H9 (cell line): ENCODE measurements at regions not wholly inside any gene's neighbourhood (a gene's known extent, or its start where the extent isn't known, plus 50 kb on each side); places are given as distances from the start of the nearest gene placed in this dataset.

Experiments
- DNase-seq: peaks from one replicate; pipeline ENCODE4 v3.0.0-alpha.2; 2017
- H2AFZ ChIP-seq: one replicate; pipeline ENCODE4 v1.6.1; 2013; ENCODE audit warnings: mild to moderate bottlenecking, low read length, control low read depth, moderate library complexity
- H2AK5ac ChIP-seq: 2 replicates; pipeline ENCODE4 v1.6.1; 2013; ENCODE audit warnings: low read length, control low read depth, mixed read lengths; ENCODE audit not compliant: insufficient read length
- H2BK120ac ChIP-seq: one replicate; pipeline ENCODE4 v1.6.1; 2013; ENCODE audit warnings: low read depth, mild to moderate bottlenecking, low read length, control low read depth, inconsistent platforms; ENCODE audit not compliant: poor library complexity, severe bottlenecking
- H2BK12ac ChIP-seq: 2 replicates; pipeline ENCODE4 v1.6.1; 2013; ENCODE audit warnings: low read length, control low read depth, mixed read lengths, low read depth; ENCODE audit not compliant: insufficient read length
- H2BK15ac ChIP-seq: 2 replicates; pipeline ENCODE4 v1.6.1; 2013; ENCODE audit warnings: low read depth, low read length, control low read depth
- H2BK20ac ChIP-seq: one replicate; pipeline ENCODE4 v1.6.1; 2013; ENCODE audit warnings: low read depth, mild to moderate bottlenecking, low read length, control low read depth, inconsistent platforms; ENCODE audit not compliant: poor library complexity, severe bottlenecking
- H2BK5ac ChIP-seq: 2 replicates; pipeline ENCODE4 v1.6.1; 2013; ENCODE audit warnings: low read length, control low read depth, mixed read lengths; ENCODE audit not compliant: insufficient read length
- H3K14ac ChIP-seq: 2 replicates; pipeline ENCODE4 v1.6.1; 2013; ENCODE audit warnings: low read length, control low read depth; ENCODE audit not compliant: insufficient read depth
- H3K18ac ChIP-seq: 2 replicates; pipeline ENCODE4 v1.6.1; 2013; ENCODE audit warnings: low read depth, mild to moderate bottlenecking, mixed read lengths, low read length, control low read depth; ENCODE audit not compliant: insufficient read length
- H3K23ac ChIP-seq: 2 replicates; pipeline ENCODE4 v1.6.1; 2013; ENCODE audit warnings: low read length, control low read depth, mixed read lengths, low read depth; ENCODE audit not compliant: insufficient read length
- H3K23me2 ChIP-seq: 2 replicates; pipeline ENCODE4 v1.6.1; 2013; ENCODE audit warnings: low read depth, mild to moderate bottlenecking, mixed read lengths, low read length, control low read depth; ENCODE audit not compliant: insufficient read length, poor library complexity, severe bottlenecking
- H3K27ac ChIP-seq: 2 replicates; pipeline ENCODE4 v1.5.1; 2013; ENCODE audit warnings: low read length, control low read depth, mixed read lengths, low read depth; ENCODE audit not compliant: insufficient read length
- H3K27me3 ChIP-seq: 2 replicates; pipeline ENCODE4 v1.6.1; 2013; ENCODE audit warnings: low read length, control low read depth, inconsistent platforms; ENCODE audit not compliant: insufficient read depth
- H3K4ac ChIP-seq: 2 replicates; pipeline ENCODE4 v1.6.1; 2013; ENCODE audit warnings: low read depth, mild to moderate bottlenecking, control low read depth, inconsistent platforms, low read length, moderate library complexity
- H3K4me1 ChIP-seq: 2 replicates; pipeline ENCODE4 v1.6.1; 2013; ENCODE audit warnings: low read length, control low read depth, inconsistent platforms; ENCODE audit not compliant: insufficient read depth
- H3K4me2 ChIP-seq: 2 replicates; pipeline ENCODE4 v1.6.1; 2013; ENCODE audit warnings: low read length, control low read depth, mixed read lengths; ENCODE audit not compliant: insufficient read length, insufficient read depth
- H3K56ac ChIP-seq: 2 replicates; pipeline ENCODE4 v1.6.1; 2013; ENCODE audit warnings: low read depth, mild to moderate bottlenecking, mixed read lengths, low read length, control low read depth; ENCODE audit not compliant: insufficient read length
- H3K79me1 ChIP-seq: 2 replicates; pipeline ENCODE4 v1.6.1; 2013; ENCODE audit warnings: low read depth, mild to moderate bottlenecking, moderate library complexity, low read length, control low read depth, inconsistent platforms; ENCODE audit not compliant: insufficient read depth, poor library complexity, severe bottlenecking
- H3K79me2 ChIP-seq: 2 replicates; pipeline ENCODE4 v1.6.1; 2013; ENCODE audit warnings: low read length, control low read depth, inconsistent platforms; ENCODE audit not compliant: insufficient read depth
- H3K9ac ChIP-seq: 2 replicates; pipeline ENCODE4 v1.6.1; 2013; ENCODE audit warnings: low read length, control low read depth, mixed read lengths; ENCODE audit not compliant: insufficient read length; ENCODE audit errors: extremely low read depth
- H3K9me3 ChIP-seq: one replicate; pipeline ENCODE4 v1.6.1; 2013; ENCODE audit warnings: low read depth, low read length, inconsistent platforms; ENCODE audit not compliant: control insufficient read depth
- H3T11ph ChIP-seq: one replicate; pipeline ENCODE4 v1.6.1; 2013; ENCODE audit warnings: mild to moderate bottlenecking, low read length, control low read depth, inconsistent platforms
- H4K20me1 ChIP-seq: one replicate; pipeline ENCODE4 v1.6.1; 2013; ENCODE audit not compliant: control insufficient read depth, insufficient read length, insufficient read depth
- H4K5ac ChIP-seq: 2 replicates; pipeline ENCODE4 v1.6.1; 2013; ENCODE audit warnings: low read depth, mild to moderate bottlenecking, mixed read lengths, low read length, control low read depth; ENCODE audit not compliant: insufficient read length
- H4K8ac ChIP-seq: replicated peaks from 2 replicates; pipeline ENCODE4 v1.6.1; 2013; ENCODE audit warnings: low read length, control low read depth, mixed read lengths, low read depth; ENCODE audit not compliant: insufficient read length
- H4K91ac ChIP-seq: 2 replicates; pipeline ENCODE4 v1.6.1; 2013; ENCODE audit warnings: low read depth, mild to moderate bottlenecking, moderate library complexity, mixed read lengths, low read length, control low read depth; ENCODE audit not compliant: insufficient read length
- H3K27ac Mint-ChIP-seq, 3 experiments: 2 replicates in 2 of 3; 3 replicates in 1 of 3; pipeline ENCODE4 v1.8.0; 2020 to 2021; ENCODE audit warnings: mixed read lengths in 3 of 3, mild to moderate bottlenecking in 1 of 3, moderate library complexity in 1 of 3
- H3K27me3 Mint-ChIP-seq: 2 replicates; pipeline ENCODE4 v1.8.0; 2021; ENCODE audit warnings: low read depth, mild to moderate bottlenecking, moderate library complexity, mixed read lengths
- H3K36me3 Mint-ChIP-seq, 3 experiments: 2 replicates in 2 of 3; 3 replicates in 1 of 3; pipeline ENCODE4 v1.8.0; 2020 to 2021; ENCODE audit warnings: low read depth in 3 of 3, mixed read lengths in 3 of 3; ENCODE audit not compliant: insufficient read depth in 1 of 3
- H3K4me1 Mint-ChIP-seq, 2 experiments: 2 replicates each; pipeline ENCODE4 v1.8.0; 2020; ENCODE audit warnings: mixed read lengths in 2 of 2
- H3K4me3 Mint-ChIP-seq, 2 experiments: 2 replicates in 1 of 2; 3 replicates in 1 of 2; pipeline ENCODE4 v1.8.0; 2020 to 2021; ENCODE audit warnings: mild to moderate bottlenecking in 2 of 2, mixed read lengths in 2 of 2, moderate library complexity in 1 of 2
- H3K9me3 Mint-ChIP-seq, 2 experiments: 2 replicates in 1 of 2; 3 replicates in 1 of 2; pipeline ENCODE4 v1.8.0; 2020; ENCODE audit warnings: mild to moderate bottlenecking in 2 of 2, mixed read lengths in 2 of 2, moderate library complexity in 1 of 2
- WGBS: extraction: QIAGEN DNeasy Blood & Tissue Kit; methylation state at CpG from one replicate; pipeline ENCODE4 v1.1.7; 2013; ENCODE audit warnings: missing lambda C conversion rate, low lambda C conversion rate, mixed read lengths; ENCODE audit not compliant: insufficient read length; ENCODE audit errors: extremely low coverage; 5-methylcytosine and 5-hydroxymethylcytosine counted together
- TF ChIP-seq, protein P1 (sequence below): fragments of 200-600 bp; sonication (generic); conservative IDR thresholded peaks from 3 replicates; pipeline ENCODE4 v1.8.0; 2021; ENCODE audit warnings: antibody characterized with exemption, mild to moderate bottlenecking

DNA sequence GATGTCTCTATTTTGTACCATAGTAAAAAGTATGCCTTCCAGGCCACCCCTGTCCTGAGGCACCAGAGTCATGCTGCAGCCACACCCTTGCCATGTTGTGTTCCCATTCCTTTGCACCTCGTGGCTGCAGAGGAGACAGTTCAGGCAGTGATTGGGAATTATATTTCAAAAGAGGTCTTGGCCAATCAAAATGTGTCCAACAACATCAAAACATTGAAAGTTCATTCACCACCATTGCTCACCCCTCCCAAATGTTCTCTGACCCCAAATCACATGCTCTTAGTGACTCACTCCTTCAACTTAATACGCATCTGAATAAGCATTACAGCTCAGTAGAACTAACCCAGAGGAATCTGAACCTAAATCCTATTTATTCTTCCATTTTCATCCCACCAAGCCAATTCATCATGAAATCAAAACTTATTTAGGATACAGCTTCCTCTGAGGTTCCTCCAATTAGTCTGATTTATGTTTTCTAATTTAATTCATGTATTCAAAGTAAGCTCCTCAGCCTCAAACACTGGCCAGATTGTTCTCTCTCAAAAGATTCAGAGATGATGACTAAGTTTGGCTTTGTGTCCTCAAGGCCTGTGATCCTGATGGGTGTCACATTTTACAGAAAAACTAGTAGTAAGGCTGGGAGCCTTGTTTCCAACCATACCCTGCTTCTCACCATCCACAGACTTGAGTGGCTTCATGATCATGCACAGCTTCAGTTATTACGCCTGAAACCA, 323.2 kb upstream of the INTU start:
- Mint-ChIP-seq H3K27ac (0 out of 7 replicates have a peak overlapping the region, but pooled peaks of 1 of the 3 experiments have one; percentile 37), H3K27me3 (no peaks in the 10 kb centered on the region; the same call in 1 of the 2 replicates), H3K4me1 (peaks cover 8 to 10% of the 10 kb centered on the region in 2 experiments), H3K9me3 (peaks cover 23 to 24% of the 10 kb centered on the region in 2 experiments), H3K36me3 (peaks cover 7 to 18% (median 16%) of the 10 kb centered on the region in 3 experiments), H3K4me3 (no peak overlapping the region)
- Histone ChIP-seq H3K56ac (no peak overlapping the region), H3K23me2 (no peaks in the 10 kb centered on the region), H3K23ac (no peak overlapping the region), H2AK5ac (no peak overlapping the region), H3K4ac (no peak overlapping the region), H3K27ac (no peak overlapping the region), H4K5ac (no peak overlapping the region), H3K4me1 (no peaks in the 10 kb centered on the region), H2BK15ac (no peak overlapping the region), H4K20me1 (no peaks in the 10 kb centered on the region), H3K9me3 (no peaks in the 10 kb centered on the region), H2BK12ac (no peak overlapping the region), H2AFZ (no peak overlapping the region), H2BK120ac (no peak overlapping the region), H3K27me3 (no peaks in the 10 kb centered on the region), H3K14ac (no peak overlapping the region), H4K91ac (no peak overlapping the region), H3T11ph (no peak overlapping the region), H4K8ac (no peak overlapping the region), H3K9ac (no peak overlapping the region), H3K4me2 (no peak overlapping the region), H3K18ac (no peak overlapping the region), H2BK20ac (no peak overlapping the region), H3K79me1 (no peaks in the 10 kb centered on the region), H3K79me2 (no peaks in the 10 kb centered on the region), H2BK5ac (no peak overlapping the region)
- TF ChIP-seq, protein P1, sequence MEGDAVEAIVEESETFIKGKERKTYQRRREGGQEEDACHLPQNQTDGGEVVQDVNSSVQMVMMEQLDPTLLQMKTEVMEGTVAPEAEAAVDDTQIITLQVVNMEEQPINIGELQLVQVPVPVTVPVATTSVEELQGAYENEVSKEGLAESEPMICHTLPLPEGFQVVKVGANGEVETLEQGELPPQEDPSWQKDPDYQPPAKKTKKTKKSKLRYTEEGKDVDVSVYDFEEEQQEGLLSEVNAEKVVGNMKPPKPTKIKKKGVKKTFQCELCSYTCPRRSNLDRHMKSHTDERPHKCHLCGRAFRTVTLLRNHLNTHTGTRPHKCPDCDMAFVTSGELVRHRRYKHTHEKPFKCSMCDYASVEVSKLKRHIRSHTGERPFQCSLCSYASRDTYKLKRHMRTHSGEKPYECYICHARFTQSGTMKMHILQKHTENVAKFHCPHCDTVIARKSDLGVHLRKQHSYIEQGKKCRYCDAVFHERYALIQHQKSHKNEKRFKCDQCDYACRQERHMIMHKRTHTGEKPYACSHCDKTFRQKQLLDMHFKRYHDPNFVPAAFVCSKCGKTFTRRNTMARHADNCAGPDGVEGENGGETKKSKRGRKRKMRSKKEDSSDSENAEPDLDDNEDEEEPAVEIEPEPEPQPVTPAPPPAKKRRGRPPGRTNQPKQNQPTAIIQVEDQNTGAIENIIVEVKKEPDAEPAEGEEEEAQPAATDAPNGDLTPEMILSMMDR = no peak
- DNase-seq = no peak
- WGBS = no CpG with 5 or more reads among the region's 3 CpGs
